GM12864 (cell line): ENCODE measurements at regions not wholly inside any gene's neighbourhood (a gene's known extent, or its start where the extent isn't known, plus 50 kb on each side); places are given as distances from the start of the nearest gene placed in this dataset.

ENCODE experiments used
- DNase-seq: peaks from one replicate; pipeline ENCODE4 v3.0.0-alpha.2; 2011; ENCODE audit warnings: low read depth
- H3K4me3 ChIP-seq: 2 replicates; pipeline ENCODE4 v1.5.1; 2011; ENCODE audit warnings: mild to moderate bottlenecking, low read depth, low read length, control low read depth
- CTCF ChIP-seq: IDR thresholded peaks from 2 replicates; pipeline ENCODE4 v1.5.1; 2011; ENCODE audit warnings: low read depth, mild to moderate bottlenecking, moderate library complexity, low read length, control low read depth, inconsistent platforms; ENCODE audit errors: missing control alignments

GRCh38 chr14:71418532-71419245 lies 511.4 kb downstream of the PCNX1 start:
- TF ChIP-seq CTCF, result no peak
- no peak for DNase-seq
- no peak overlapping the region for H3K4me3 ChIP-seq

- no peak overlapping the region for H3K4me3 ChIP-seq
- TF ChIP-seq CTCF, result no peak
- no peak for DNase-seq
These were observed 508.7 kb upstream of the RGS6 start for GRCh38 chr14:71423481-71423880.

GRCh38 chr14:71424941-71425340 lies 507.3 kb upstream of the RGS6 start:
- no peak overlapping the region for H3K4me3 ChIP-seq
- TF ChIP-seq CTCF, result no peak

GRCh38 chr14:71426001-71426400 lies 506.2 kb upstream of the RGS6 start:
- TF ChIP-seq CTCF, result no peak
- H3K4me3 ChIP-seq, result no peak overlapping the region
- DNase-seq, result no peak

More at GRCh38 chr14:71424941-71425340, 507.3 kb upstream of the RGS6 start:
- DNase-seq, result no peak

- DNase-seq, result no peak
- no peak overlapping the region for H3K4me3 ChIP-seq
- no peak for TF ChIP-seq CTCF
These were observed 502.3 kb upstream of the RGS6 start for GRCh38 chr14:71429902-71430301.

- no peak for DNase-seq
- TF ChIP-seq CTCF, result no peak
- peak overlapping the region; percentile 10; the same call in 1 of the 2 replicates for H3K4me3 ChIP-seq
These were observed 501.9 kb upstream of the RGS6 start for GRCh38 chr14:71430321-71430677.

GRCh38 chr14:71430678-71431376 lies 501.4 kb upstream of the RGS6 start:
- peak overlapping the region; percentile 10; the same call in 1 of the 2 replicates for H3K4me3 ChIP-seq
- no peak for TF ChIP-seq CTCF
- DNase-seq, result peak; percentile 31
